Uterus (tissue), 3 donors: ENCODE measurements at regions not wholly inside any gene's neighbourhood (a gene's known extent, or its start where the extent isn't known, plus 50 kb on each side); places are given as distances from the start of the nearest gene placed in this dataset.

ENCODE experiments used
- DNase-seq, 2 donors: peaks; one replicate each; pipeline ENCODE4 v3.0.0-alpha.2; 2019 to 2020
- H3K27ac ChIP-seq, 2 donors: fragments of 200-600 bp; sonication (generic); 1 replicate in 1 of 2; 2 replicates in 1 of 2; pipeline ENCODE4 v1.5.1; 2016 to 2018
- H3K27me3 ChIP-seq, 2 donors: fragments of 200-600 bp; sonication (generic); one replicate each; pipeline ENCODE4 v1.5.1; 2018 to 2019; ENCODE audit warnings: control low read depth in 1 of 2
- H3K36me3 ChIP-seq, 2 donors: fragments of 200-600 bp; sonication (generic); one replicate each; pipeline ENCODE4 v1.5.1; 2019; ENCODE audit warnings: control low read depth in 1 of 2
- H3K4me1 ChIP-seq, 2 donors: fragments of 200-600 bp; sonication (generic); one replicate each; pipeline ENCODE4 v1.5.1; 2018 to 2019; ENCODE audit warnings: control low read depth in 1 of 2
- H3K4me3 ChIP-seq, 2 donors: fragments of 200-600 bp; sonication (generic); 1 replicate in 1 of 2; 2 replicates in 1 of 2; pipeline ENCODE4 v1.5.1; 2018 to 2019; ENCODE audit warnings: mild to moderate bottlenecking in 1 of 2
- H3K9me3 ChIP-seq, 2 donors: fragments of 200-600 bp; sonication (generic); one replicate each; pipeline ENCODE4 v1.5.1; 2019; ENCODE audit warnings: control low read depth in 1 of 2
- POLR2A ChIP-seq, 2 donors: fragments of 450-650 bp; IDR thresholded peaks; one replicate each; pipeline ENCODE4 v1.6.1; 2016; ENCODE audit warnings: antibody characterized with exemption in 2 of 2, mild to moderate bottlenecking in 1 of 2, moderate library complexity in 1 of 2
- intact Hi-C: fragments of 100-400 bp; cut with DNase I; formaldehyde crosslinking; loops from one replicate; pipeline ENCODE4 v1.15.1; 2023; ENCODE audit warnings: low total_unique reads
- TF ChIP-seq, protein P1 (sequence below), 4 experiments: fragments of 200-600 bp in 2 of 4; fragments of 450-650 bp in 2 of 4; sonication (generic) in 2 of 4; IDR thresholded peaks; one replicate each; pipeline ENCODE4 v1.5.1; 2016 to 2019; ENCODE audit warnings: antibody characterized with exemption in 4 of 4, mild to moderate bottlenecking in 2 of 4, moderate library complexity in 1 of 4
- donor health status: DM: yes; HTN: yes; CAD: no.

DNA sequence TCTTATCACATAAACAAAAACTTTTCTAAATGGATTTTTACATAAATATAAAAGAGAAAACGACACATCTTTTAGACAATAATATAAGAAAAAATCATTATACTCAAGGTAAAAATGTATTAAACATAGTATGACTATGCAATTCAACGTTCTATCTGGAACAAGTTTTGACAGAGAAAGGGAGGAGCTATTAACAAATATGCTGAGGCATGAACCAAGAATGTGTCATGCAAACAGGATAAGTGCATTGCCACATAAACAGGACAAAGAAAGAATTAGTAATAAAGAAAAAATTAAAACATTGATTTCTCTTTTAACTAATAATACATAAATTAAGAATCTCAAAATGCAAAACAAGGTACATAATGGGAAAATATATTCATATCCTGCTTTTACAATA is 1353.4 kb upstream of the GJE1 start:
- no peaks in the 10 kb centered on the region for H3K9me3 ChIP-seq
- intact Hi-C loops: no loop called here
- no peak for TF ChIP-seq POLR2A (IDR thresholded peaks at IDR 0.05)
- TF ChIP-seq, protein P1, sequence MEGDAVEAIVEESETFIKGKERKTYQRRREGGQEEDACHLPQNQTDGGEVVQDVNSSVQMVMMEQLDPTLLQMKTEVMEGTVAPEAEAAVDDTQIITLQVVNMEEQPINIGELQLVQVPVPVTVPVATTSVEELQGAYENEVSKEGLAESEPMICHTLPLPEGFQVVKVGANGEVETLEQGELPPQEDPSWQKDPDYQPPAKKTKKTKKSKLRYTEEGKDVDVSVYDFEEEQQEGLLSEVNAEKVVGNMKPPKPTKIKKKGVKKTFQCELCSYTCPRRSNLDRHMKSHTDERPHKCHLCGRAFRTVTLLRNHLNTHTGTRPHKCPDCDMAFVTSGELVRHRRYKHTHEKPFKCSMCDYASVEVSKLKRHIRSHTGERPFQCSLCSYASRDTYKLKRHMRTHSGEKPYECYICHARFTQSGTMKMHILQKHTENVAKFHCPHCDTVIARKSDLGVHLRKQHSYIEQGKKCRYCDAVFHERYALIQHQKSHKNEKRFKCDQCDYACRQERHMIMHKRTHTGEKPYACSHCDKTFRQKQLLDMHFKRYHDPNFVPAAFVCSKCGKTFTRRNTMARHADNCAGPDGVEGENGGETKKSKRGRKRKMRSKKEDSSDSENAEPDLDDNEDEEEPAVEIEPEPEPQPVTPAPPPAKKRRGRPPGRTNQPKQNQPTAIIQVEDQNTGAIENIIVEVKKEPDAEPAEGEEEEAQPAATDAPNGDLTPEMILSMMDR (IDR thresholded peaks at IDR 0.05): no peak

DNA sequence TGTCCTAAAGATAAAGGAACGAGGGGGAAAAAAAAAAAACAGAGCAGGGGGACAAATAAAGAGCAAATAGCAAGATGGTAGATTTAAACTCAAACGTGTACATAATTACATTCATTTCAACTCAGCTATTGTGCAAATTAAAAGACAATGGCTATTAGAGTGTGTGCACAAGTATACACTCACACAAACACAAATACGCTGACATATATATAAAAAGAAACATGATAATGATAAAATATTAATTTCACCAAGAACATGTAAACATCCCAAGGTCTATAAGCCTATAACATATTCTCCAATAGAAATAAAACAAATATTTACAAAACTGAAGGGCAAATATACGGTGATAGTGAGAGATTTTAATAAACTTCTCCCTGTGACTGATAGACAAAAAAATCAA is 1354.9 kb upstream of the GJE1 start:
- TF ChIP-seq, protein P1 (IDR thresholded peaks at IDR 0.05): no peak
- TF ChIP-seq POLR2A (IDR thresholded peaks at IDR 0.05): no peak
- no peak overlapping the region for H3K27ac ChIP-seq

More for the DNA sequence above, 1353.4 kb upstream of the GJE1 start:
- Histone ChIP-seq H3K4me1 (no peaks in the 10 kb centered on the region), H3K4me3 (no peak overlapping the region), H3K36me3 (no peaks in the 10 kb centered on the region), H3K27me3 (no peaks in the 10 kb centered on the region), H3K27ac (no peak overlapping the region)
- no peak for DNase-seq

DNA sequence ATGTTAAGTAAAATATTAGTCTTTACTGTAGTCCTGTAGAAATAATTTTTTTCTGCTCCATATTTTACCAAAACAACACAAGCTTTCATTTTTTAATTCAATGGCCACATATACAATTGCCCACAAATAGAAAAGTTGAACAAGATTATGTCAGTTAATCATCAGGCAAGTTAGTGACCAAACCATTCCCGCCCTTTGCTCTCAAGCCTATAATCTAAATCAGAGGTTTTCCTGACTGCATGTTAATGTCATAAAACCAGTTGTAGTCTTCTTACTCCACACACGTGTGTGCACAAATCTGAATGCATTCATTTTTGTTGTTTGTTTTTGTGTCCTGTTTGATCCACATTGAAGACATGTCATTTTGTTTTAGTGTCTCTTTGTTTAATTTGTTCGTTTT is 1357.7 kb upstream of the GJE1 start:
- no peak for DNase-seq
- TF ChIP-seq POLR2A (IDR thresholded peaks at IDR 0.05): no peak
- TF ChIP-seq, protein P1 (IDR thresholded peaks at IDR 0.05): no peak
- Histone ChIP-seq H3K27ac (no peak overlapping the region), H3K4me1 (peaks cover 0 to 5% of the 10 kb centered on the region in 2 donors), H3K9me3 (no peaks in the 10 kb centered on the region), H3K4me3 (no peak overlapping the region), H3K36me3 (no peaks in the 10 kb centered on the region), H3K27me3 (no peaks in the 10 kb centered on the region)
- intact Hi-C loops: no loop called here

More for the DNA sequence above, 1354.9 kb upstream of the GJE1 start:
- Histone ChIP-seq H3K27me3 (no peaks in the 10 kb centered on the region), H3K4me3 (no peak overlapping the region), H3K9me3 (no peaks in the 10 kb centered on the region), H3K36me3 (no peaks in the 10 kb centered on the region), H3K4me1 (peaks cover 0 to 5% of the 10 kb centered on the region in 2 donors)
- intact Hi-C loops: no loop called here
- no peak for DNase-seq

DNA sequence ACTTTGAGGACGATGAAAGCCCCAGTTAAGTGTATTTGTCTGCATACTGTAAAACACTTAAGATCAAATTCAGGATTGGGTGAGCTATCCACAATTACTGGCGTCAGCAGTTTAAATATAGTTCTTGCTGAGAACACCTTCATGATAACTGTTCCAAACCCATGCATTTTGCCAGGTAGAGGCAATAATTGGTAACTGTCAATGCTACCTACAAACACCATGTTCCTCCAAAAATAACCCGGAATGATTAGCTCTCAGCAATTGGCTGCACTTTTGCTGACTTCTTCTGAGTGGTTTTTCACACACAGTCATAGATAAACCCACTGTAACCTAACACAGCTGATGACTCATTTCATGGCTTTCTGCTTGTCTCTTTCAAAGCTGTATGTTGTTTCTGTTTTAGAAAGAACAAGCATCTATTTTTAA is 1358.6 kb upstream of the GJE1 start:
- no peaks in the 10 kb centered on the region for H3K36me3 ChIP-seq
- H3K4me3 ChIP-seq: no peak overlapping the region
- no peaks in the 10 kb centered on the region for H3K27me3 ChIP-seq
- H3K9me3 ChIP-seq: no peaks in the 10 kb centered on the region
- no peak for DNase-seq
- H3K27ac ChIP-seq: no peak overlapping the region
- TF ChIP-seq, protein P1 (IDR thresholded peaks at IDR 0.05): no peak
- no peak for TF ChIP-seq POLR2A (IDR thresholded peaks at IDR 0.05)
- intact Hi-C loops: no loop called here
- peaks cover 0 to 5% of the 10 kb centered on the region in 2 donors for H3K4me1 ChIP-seq

DNA sequence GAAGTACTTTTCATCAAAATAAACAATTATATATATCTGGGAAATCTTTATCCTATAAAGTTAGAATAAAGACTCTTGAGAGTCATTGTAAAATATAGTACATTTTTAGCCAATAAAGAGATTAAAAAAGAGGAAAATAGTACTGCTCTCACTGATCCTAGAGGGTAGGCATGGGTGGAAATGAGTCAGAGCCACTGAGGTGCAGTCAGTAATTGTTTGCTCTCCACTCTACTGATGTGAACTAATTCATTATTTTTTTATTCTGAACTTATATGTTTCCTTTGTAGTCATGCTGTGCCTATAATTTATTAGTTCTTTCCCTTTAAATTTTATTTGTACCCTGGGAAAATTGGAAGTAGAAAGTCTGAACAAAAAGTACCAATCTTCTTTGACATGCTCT is 1359.4 kb upstream of the GJE1 start:
- H3K36me3 ChIP-seq: no peaks in the 10 kb centered on the region
- TF ChIP-seq POLR2A (IDR thresholded peaks at IDR 0.05): no peak
- TF ChIP-seq, protein P1 (IDR thresholded peaks at IDR 0.05): no peak
- intact Hi-C loops: no loop called here
- H3K4me3 ChIP-seq: no peak overlapping the region
- no peaks in the 10 kb centered on the region for H3K27me3 ChIP-seq
- no peaks in the 10 kb centered on the region for H3K9me3 ChIP-seq
- no peak for DNase-seq
- H3K27ac ChIP-seq: no peak overlapping the region
- H3K4me1 ChIP-seq: peaks cover 0 to 5% of the 10 kb centered on the region in 2 donors
